HG02763 (cell line): ENCODE measurements at regions not wholly inside any gene's neighbourhood (a gene's known extent, or its start where the extent isn't known, plus 50 kb on each side); places are given as distances from the start of the nearest gene placed in this dataset.

Source experiments
- ATAC-seq: cut with Tn5 transposase; IDR thresholded peaks from one replicate; pipeline ENCODE4 v1.9.1; 2021; ENCODE audit warnings: mild to moderate bottlenecking, moderate library complexity; ENCODE audit not compliant: unreplicated experiment

- ATAC-seq = no peak
These were observed 519.6 kb upstream of the TENM4 start for GRCh38 chr11:79960461-79960860.

- ATAC-seq = no peak
These were observed 518.5 kb upstream of the TENM4 start for GRCh38 chr11:79959318-79959717.

DNA sequence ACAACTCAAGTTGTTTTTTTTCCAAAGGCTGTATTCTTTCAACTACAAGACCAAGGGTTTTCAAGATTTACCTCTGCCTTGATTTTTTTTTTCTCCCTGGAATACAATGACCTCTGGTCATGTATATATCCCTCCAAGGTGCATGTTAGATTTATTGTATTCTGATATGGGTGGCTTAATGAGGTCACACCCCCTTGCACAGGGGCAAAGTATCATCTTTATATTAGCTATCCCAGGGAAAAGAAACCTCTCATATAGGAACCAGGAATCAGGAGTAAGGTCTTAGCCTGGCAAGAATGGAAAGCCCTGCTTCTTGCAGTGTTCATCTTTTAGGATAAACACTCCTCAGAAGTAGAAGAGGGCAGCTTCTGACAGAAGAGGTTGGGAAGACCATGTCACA lies 516.9 kb upstream of the TENM4 start:
- no peak for ATAC-seq

DNA sequence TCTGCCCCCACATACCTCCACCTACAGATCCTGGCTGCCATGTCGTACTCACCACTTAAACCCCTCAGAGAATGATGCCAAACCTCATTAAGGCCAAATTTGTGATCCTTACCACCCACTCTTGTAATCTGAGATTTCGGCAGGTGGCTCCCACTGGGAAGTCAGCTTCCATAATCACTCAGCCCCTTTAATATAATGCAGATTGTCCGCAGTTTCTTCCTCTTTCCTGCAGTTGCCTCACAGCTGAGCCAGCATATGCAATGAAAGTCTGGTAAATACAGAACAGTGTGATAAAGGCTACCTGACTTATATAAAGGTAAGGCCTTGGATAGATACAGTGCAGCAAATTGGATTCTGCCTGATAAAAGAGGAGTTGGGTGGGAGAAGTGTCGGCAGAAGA lies 515.2 kb upstream of the TENM4 start:
- no peak for ATAC-seq

DNA sequence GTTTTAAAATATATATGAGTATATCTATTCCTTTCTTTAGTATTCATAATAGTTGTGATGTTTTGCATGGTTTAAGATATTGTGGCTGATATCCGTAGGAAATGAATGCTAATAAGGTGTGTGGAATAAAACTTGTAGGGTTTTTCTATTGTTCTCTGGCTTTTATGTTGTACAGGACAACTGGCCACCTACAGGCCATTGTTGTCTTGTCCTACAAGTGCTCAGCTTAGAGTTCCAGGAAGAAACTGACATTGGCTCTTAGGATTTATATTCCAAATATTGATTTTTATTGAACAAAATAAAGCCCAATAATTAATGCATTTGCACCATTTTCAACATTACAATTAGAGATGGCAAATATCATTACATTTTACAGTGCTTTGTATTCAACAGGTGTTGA lies 512.8 kb upstream of the TENM4 start:
- no peak for ATAC-seq

GRCh38 chr11:79950741-79951140 lies 509.9 kb upstream of the TENM4 start:
- no peak for ATAC-seq

GRCh38 chr11:79950172-79950571 lies 509.3 kb upstream of the TENM4 start:
- no peak for ATAC-seq

DNA sequence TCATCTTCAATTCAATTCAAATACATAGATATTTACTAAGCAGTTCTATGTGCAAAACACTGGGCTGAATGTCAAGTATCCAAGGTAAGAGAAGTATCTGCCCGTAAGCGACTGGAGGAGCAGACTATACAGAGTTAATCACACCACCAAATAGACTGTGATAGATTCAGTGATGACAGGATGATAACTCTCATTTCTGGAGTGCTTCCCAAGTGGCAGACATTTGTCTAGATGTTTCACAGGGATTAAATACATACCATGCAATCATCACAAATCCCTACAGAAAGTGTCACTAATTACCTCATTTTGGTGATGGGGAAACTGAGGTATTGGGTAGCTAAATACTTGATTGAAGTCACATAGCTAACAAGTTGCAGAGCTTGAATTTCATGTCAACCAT lies 508.7 kb upstream of the TENM4 start:
- no peak for ATAC-seq

- no peak for ATAC-seq
These were observed 501.8 kb upstream of the TENM4 start for GRCh38 chr11:79942646-79943045.

DNA sequence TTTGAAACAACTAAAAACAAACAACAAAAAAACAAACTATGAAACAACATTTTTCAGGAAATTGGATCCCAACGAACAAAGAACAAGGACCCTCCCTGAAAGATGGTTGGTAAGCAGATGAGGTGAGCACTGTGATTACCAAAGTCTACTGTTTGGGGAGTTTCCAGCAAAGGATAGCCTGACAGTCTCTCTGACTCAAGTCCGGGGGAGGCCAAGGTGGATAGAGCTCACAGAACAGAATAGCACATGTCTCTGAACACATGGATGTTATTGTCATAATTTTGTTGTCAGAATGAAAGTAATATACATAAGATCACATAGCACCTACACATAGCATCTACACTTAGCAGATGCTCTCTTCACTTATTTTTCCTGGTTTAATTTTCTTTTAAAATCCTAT lies 501.3 kb upstream of the TENM4 start:
- no peak for ATAC-seq

GRCh38 chr11:79940974-79941735 lies 500.3 kb upstream of the TENM4 start:
- ATAC-seq = no peak

- ATAC-seq = no peak
These were observed 499.3 kb upstream of the TENM4 start for GRCh38 chr11:79940165-79940564.

- no peak for ATAC-seq
These were observed 498.3 kb upstream of the TENM4 start for GRCh38 chr11:79939111-79939510.

DNA sequence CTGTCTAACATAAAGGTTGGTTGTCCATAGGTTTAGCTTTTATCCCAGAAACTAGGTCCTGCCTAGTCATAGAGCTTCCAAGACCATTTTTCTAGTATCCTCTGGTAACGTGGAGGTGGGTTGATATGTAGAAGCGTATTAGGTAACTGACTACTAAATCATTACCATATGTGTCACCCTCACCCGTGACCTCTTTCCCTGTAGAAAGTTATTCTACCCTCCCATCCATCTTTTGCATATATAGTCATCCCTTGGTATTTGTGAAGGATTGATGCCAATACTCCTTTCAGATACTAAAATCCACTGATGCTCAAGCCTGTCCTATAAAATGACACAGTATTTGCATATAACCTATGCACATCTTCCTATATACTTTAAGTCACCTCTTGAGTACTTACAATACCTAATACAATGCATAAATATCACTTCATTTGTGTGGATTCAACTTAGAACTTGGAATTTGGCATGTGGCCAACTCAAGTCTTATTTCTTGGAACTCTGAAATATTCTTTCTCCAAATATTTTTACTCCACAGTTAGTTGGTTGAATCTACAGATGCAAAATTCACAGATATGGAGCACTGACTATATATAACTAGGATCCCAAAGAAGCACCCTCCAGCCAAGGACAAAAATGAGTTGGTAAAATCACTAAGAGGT lies 497.0 kb upstream of the TENM4 start:
- no peak for ATAC-seq

DNA sequence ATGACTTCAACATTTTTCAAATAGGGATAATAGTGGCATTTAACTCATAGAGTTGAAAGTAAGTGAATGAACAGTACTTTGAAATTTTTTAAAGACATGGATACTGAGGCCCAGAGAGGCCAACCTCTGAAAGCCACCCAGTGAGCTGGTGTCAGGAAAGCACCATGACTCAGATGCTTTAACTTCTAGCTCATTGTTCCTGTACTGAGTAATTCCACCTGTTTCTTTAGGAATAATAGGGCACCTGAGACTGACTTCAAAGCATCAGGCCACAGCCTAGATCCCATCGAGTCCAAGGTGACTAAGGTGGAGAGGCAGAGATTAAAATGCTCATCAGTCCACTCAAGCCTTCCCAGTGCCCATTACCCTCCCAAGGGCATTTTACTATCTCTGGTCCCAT lies 491.8 kb upstream of the TENM4 start:
- no peak for ATAC-seq

- no peak for ATAC-seq
These were observed 490.9 kb upstream of the TENM4 start for GRCh38 chr11:79931692-79932091.

GRCh38 chr11:79926707-79927106 lies 485.9 kb upstream of the TENM4 start:
- no peak for ATAC-seq

DNA sequence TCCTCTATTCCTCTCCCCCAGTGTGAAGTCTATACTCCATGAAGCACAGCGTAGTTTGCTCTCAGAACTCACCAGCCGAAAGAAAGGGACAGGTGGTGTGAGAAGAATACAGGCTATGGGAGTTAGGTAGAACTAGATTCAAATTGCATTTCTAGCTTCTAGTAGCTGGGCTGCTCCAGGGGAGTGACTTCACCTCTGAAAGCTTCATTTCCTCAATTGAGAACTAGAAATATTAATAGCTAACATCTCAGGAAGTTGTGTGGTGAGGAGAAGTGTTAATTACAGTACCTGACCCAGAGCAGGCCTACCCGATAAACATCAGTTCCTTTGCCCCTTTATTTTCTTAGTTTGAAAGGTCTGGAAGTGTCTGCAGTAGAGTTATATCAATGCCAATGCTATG lies 484.7 kb upstream of the TENM4 start:
- peak; percentile 95 for ATAC-seq

- no peak for ATAC-seq
These were observed 481.8 kb upstream of the TENM4 start for GRCh38 chr11:79922641-79923040.

DNA sequence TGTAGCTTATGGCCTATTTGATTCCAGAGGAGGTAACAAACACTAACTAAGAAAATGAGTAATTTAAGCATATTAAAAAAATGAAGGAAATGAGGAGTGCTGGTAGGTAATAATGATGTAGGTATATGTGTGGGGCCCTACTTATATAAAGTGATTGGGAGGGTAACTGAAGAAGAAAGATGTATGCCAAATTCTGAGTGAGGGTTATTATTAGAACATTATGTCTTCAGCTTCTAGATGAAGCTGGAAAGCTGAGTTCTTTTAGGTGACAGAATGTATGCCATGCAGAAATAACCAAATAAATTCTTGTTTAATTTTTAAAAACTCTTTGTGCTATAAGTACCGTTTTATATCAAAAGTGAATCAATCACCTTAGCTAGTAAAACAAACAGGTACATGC lies 479.6 kb upstream of the TENM4 start:
- ATAC-seq = no peak

DNA sequence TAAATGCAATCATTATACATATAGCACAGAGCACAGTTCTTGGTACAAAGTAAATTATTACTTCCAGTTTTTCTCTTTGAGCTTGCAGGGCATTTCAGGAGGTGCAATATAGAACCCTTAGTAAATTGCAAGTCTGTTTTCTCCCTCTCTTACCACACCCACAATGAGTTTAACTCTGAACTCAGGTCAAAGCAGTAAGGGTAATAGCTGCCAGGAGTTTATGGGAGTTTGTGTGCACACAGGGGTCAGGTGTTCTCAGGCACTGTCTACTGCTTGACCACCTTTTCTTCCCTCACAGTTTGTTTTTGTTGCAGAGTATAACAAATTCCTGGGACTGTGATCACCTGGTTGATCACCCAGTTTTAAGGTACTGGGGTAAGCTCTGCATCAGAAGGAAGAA lies 478.5 kb upstream of the TENM4 start:
- ATAC-seq = no peak

DNA sequence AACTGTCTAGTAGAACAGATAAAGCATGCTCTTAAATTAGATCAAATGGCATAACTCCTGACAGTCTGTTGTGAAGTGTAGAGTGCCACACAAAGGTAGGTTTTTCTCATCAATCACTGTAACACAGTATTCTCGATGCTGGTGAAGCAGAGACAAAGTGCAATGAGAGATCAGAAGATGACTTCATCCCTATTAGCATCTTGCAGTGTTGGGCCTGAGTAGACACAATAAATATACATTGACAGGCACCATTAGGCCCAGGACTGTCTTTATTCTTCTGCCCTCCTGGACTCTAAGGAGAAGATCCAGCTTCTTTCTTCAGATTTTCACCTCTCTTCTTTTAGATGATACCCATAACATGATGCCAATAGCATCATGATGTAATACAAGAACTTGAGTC lies 478.0 kb upstream of the TENM4 start:
- ATAC-seq = no peak

DNA sequence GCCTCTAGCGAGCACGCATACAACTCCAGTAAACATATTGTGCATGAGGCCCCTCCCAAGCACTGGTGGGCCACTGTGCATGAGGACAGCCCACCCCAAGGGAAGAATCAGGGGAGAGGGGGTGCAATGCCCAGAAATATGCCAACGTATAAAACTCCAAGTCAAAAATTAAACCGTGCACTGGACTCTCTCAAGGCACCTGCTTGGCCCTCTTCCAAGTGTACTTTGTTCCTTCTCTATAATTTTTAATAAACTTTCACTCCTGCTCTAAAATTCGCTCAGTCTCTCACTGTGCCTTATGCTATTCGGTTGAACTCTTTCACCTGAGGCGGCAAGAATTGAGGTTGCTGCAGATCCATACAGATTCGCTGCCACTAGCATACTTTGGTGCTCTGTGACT lies 465.3 kb upstream of the TENM4 start:
- ATAC-seq = no peak
